ENCODE measurements at regions not wholly inside any gene's neighbourhood (a gene's known extent, or its start where the extent isn't known, plus 50 kb on each side); places are given as distances from the start of the nearest gene placed in this dataset.

- Mint-ChIP-seq H3K4me3 (no peak overlapping the region), H3K27me3 (ENCODE audit: low read depth) (peaks cover 26% of the 10 kb centered on the region), H3K27ac (no peak overlapping the region; a peak in 1 of 7 replicates), H3K36me3 (ENCODE audit: insufficient read depth in 1 of 3, low read depth in 3 of 3) (no peaks in the 10 kb centered on the region; a peak in 1 of 7 replicates), H3K9me3 (peaks cover 0 to 4% of the 10 kb centered on the region in 2 experiments; a peak in 3 of 5 replicates), H3K4me1 (peaks cover 36 to 41% of the 10 kb centered on the region in 2 experiments)
- Histone ChIP-seq H3K79me1 (ENCODE audit: insufficient read depth, low read depth, low read length, poor library complexity, severe bottlenecking) (no peaks in the 10 kb centered on the region), H4K8ac (replicated peaks; ENCODE audit: insufficient read length, low read depth, low read length) (no peak overlapping the region), H2AK5ac (ENCODE audit: insufficient read length, low read length) (no peak overlapping the region), H3K4me2 (ENCODE audit: insufficient read depth, insufficient read length, low read length) (peak overlapping the region; percentile 49), H2AFZ (ENCODE audit: low read length) (no peak overlapping the region), H3K79me2 (ENCODE audit: insufficient read depth, low read length) (no peaks in the 10 kb centered on the region), H3K9ac (ENCODE audit: extremely low read depth, insufficient read length, low read length) (no peak overlapping the region), H4K91ac (ENCODE audit: insufficient read length, low read depth, low read length) (no peak overlapping the region), H2BK5ac (ENCODE audit: insufficient read length, low read length) (no peak overlapping the region), H2BK15ac (ENCODE audit: low read depth, low read length) (no peak overlapping the region), H3T11ph (ENCODE audit: low read length) (no peak overlapping the region), H3K23me2 (ENCODE audit: insufficient read length, low read depth, low read length, poor library complexity, severe bottlenecking) (no peaks in the 10 kb centered on the region), H4K5ac (ENCODE audit: insufficient read length, low read depth, low read length) (no peak overlapping the region), H3K23ac (ENCODE audit: insufficient read length, low read depth, low read length) (no peak overlapping the region), H4K20me1 (ENCODE audit: control insufficient read depth, insufficient read depth, insufficient read length) (no peaks in the 10 kb centered on the region), H3K27ac (ENCODE audit: insufficient read length, low read depth, low read length) (peak overlapping the region; percentile 55), H3K18ac (ENCODE audit: insufficient read length, low read depth, low read length) (peak overlapping the region; percentile 21), H3K27me3 (ENCODE audit: insufficient read depth, low read length) (no peaks in the 10 kb centered on the region; the same call in 1 of the 2 replicates), H3K9me3 (ENCODE audit: control insufficient read depth, low read depth, low read length) (no peaks in the 10 kb centered on the region), H2BK120ac (ENCODE audit: low read depth, low read length, poor library complexity, severe bottlenecking) (no peak overlapping the region), H3K14ac (ENCODE audit: insufficient read depth, low read length) (no peak overlapping the region), H3K4ac (ENCODE audit: low read depth, low read length) (no peak overlapping the region), H2BK20ac (ENCODE audit: low read depth, low read length, poor library complexity, severe bottlenecking) (no peak overlapping the region), H3K56ac (ENCODE audit: insufficient read length, low read depth, low read length) (no peak overlapping the region), H2BK12ac (ENCODE audit: insufficient read length, low read depth, low read length) (no peak overlapping the region), H3K4me1 (ENCODE audit: insufficient read depth, low read length) (peaks cover 18% of the 10 kb centered on the region)
- DNase-seq, result no peak
- WGBS (ENCODE audit: extremely low coverage, insufficient read length, low lambda C conversion rate), result no CpG with 5 or more reads among the region's 4 CpGs
- no peak for TF ChIP-seq CTCF (conservative IDR thresholded peaks at IDR 0.05)
Observed at GRCh38 chr5:56671571-56671970, 143.8 kb upstream of the MAP3K1 start.

All from H9 (cell line).